Superior temporal gyrus (tissue), 1 donor: ENCODE measurements at regions not wholly inside any gene's neighbourhood (a gene's known extent, or its start where the extent isn't known, plus 50 kb on each side); places are given as distances from the start of the nearest gene placed in this dataset.
"Not testable (repeated sequence)": the region's sequence is repeated elsewhere in the genome, so short reads cannot be mapped to it uniquely, and the experiment has no call there.

Experiments
- DNase-seq: peaks from one replicate; pipeline ENCODE4 v3.0.0-alpha.2; 2016; ENCODE audit errors: extremely low spot score

DNA sequence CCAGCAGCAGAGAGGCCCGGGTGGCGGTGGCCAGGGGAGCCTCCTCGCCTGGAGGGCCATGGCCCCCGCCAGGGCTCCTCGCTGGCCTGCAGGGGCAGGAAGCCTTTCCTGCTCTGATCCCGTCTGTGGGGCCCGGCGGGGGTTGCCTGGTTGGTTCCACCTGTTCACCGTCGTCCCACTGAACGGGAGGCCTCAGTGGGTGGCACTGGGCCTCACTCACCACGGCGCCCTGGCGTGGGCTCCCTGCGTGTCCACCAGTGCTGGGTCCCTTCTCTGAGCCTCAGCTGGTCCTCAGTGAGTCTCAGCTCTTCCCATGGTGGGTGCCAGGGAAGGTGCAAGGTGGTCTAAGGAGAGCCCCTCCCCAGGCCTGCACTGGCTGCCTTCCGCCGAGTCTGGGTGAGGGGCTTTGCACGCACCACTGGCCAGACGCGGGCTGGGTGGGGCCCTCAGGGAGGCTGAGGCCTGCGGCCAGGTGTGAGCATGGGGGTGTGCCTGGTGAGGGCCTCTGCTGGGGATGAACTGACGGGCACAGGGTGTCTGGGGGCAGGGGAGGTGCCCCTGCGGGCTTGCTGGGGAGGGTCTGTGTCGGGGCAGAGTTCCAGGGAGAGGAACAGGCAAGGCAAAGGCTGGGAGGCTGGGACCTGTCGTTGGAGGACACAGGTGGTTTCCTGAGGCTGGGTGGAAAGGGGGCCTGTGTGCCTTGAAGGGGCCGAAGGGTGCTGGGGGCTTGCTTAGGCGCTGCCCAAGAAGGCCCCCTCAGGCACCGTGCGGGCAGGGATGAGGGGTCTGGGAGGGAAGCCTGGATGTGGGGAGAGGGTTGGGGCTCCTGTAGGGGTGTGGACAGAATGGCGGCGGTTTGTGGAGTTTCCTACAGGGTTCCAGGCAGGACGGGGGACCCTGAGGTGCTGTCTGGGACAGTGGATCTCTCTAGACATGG, 339.8 kb downstream of the TMEM121 start:
- DNase-seq = no peak

DNA sequence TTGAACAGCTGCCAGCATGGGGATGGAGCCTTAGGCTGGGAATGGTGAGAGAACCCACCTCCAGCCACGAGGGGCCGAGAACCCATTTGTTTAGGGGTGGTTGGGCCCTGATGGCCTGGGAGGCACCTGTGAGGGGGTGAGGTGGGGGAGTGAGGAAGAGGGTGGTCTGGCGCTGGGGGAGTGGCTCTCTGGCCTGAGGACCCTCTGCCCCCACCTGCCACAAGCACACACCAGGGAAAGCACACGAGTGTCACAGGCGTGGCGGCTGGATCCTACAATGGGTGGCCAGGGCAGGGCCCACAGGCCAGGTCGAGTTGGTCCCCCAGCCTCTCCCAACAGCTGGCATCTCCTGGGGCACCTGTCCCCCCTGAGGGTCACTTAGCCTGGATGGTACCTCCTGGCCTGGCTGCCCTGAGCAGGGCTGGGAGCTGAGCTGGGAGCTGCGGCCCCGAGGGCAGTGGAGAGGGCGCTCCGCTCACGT, 340.5 kb downstream of the TMEM121 start:
- DNase-seq = no peak

DNA sequence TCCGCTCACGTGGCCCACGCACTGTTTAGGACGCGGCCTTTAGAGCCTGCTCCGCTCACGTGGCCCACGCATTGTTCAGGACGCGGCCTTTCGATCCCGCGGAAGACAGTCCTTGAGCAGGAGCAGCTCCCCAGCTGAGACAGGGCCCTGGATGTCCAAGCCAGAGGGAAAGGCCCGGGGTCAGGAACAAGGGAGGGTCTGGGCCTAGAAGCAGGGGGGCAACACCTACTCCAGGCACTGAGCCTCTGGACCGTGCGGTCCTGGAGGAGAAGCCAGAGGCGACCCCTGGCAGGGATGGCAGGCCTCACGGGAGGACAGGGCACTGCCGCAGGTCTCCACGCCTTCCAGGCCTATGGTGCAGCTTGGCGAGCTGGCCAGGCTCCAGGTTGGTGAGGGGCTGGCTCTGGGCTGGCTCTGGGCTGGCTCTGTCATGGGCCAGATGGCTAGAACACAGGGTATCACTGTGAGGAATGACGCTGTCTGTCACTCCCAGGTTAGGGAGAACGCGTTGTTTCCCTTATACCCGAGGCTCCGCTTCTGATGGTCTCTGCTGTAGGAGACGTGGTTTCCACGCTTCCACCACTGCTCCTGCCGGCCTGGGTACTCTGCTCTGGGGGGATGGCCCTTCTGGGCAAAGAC, 341.7 kb downstream of the TMEM121 start:
- DNase-seq = no peak

DNA sequence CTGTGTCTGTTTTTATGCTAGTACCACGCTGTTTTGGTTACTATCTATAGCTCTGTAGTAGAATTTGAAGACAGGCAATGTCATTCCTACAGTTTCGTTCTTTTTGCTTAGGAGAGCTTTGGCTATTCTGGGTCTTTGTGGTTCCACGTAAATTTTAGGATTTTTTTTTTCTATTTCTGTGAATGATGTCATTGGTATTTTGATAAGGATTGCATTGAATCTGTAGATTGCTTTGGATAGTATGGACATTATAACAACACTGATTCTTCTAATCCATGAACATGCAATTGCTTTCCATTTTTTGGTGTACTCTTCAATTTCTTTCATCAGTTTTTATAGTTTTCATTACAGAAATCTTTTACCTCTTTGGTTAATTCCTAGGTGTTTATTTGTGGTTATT, 345.2 kb downstream of the TMEM121 start:
- DNase-seq = no peak

DNA sequence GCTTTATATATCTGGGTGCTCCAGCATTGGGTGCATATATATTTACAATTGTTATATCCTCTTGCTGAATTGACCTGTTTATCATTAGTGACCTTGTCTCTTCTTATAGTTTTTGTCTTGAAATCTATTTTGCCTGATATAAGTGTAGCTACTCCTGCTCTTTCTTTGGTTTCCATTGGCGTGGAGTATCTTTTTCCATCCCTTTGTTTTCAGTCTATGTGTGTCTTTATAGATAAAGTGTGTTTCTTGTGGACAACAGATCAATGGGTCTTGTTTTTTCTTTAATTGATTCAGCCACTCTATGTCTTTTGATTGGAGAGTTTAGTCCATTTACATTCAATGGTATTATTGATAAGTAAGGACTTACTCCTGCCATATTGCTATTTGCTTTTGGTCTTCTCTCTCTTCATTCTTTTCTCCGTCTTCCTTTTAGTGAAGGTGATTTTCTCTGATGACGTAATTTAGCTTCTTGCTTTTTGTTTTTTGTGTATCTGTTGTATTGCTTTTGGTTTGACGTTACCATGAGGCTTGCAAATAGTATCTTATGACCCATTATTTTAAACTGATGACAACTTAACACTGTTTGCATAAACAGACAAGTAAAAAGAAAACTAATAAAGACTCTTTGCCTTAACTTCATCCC, 347.6 kb downstream of the TMEM121 start:
- no peak for DNase-seq

DNA sequence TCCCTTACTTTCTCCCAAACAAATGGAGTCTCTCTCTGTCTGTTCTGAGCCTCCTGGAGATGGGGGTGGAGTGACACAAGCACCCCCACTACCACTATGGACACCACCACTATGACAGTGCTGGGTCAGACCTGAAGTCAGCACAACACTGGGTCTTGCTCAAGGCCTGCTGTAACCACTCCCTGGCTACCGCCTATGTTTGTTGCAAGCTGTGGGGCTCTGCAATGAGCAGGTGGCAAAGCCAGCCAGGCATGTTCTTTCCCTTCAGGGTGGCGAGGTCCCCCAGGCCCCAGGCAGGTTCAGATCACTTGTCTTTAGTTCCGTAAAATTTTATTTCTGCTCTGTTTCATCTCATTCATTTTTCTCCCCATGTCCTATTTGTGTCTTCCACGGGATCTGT, 349.8 kb downstream of the TMEM121 start:
- DNase-seq = no peak

DNA sequence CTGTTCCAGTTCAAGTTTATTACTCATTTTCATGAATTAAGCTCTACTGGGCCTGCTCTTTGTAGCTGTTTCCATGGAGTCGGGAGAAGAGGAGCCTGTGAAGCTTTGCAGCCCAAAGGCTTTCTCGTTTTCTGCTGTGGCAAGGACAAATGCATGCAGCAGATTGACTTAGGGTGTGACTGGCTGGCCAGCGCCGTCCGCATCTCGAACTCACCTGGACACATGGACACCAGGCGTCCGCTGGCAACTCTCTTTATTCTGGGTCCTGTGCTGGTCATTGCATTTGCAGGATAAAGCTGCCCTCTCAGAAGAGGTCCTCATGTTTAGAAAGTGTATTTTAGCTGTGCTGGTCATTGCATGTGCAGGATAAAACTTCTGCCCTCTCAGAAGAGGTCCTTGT, 350.4 kb downstream of the TMEM121 start:
- no peak for DNase-seq

DNA sequence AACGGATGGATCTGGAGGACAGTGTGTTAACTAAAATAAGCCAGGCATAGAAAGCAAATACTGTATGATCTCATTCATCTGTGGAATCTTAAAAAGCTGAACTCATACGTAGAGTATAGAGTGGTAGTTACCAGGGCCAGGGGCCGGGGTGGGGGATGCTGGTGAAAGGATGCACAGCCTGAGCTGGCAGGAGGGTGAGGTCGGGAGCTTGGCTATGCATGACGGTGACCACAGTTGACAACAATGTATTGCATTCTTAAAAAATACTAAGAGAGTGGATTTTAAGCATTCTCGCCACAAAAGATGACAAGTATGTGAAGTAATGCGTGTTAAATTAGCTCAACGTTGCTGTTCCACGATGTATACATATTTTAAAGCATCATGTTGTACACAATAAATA, 351.3 kb downstream of the TMEM121 start:
- DNase-seq = no peak

DNA sequence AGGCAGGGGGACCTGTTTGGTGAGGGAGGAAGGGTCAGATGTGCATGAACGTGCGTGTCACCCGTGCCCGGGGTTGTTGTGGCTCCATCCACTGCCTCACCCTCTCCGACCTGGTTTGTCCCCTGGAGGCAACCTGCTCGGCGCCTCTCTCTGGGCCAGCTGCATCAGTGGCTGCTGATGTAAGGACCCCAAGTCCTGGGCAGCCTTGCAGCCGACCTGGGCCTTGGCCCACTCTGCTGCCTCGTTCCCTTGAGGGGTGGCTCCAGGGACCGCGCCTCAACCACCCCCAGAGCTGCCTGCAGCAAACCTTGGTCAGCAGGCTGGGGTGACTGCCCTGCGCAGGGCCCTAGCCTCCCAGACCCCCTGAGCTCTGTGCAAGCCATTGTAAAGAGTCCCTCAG, 351.7 kb downstream of the TMEM121 start:
- no peak for DNase-seq

DNA sequence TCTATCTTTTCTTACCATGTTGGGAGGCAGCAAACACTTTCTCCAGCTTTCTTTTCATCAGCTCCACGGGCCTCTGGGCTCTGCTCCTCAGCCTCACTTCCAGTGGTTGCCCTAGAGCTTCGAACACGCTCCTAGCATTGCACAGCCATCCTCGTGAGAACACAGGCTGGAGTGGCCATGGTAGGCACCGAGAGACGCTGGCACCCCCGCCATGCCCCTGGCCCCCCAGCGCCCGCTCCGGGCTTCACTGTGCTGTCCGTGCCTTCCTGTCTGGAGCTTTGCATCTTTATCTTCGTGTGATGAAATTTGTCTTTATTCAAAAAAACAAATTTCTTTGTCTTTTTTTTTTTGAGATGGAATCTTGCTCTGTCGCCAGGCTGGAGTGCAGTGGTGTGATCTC, 352.2 kb downstream of the TMEM121 start:
- DNase-seq = no peak

DNA sequence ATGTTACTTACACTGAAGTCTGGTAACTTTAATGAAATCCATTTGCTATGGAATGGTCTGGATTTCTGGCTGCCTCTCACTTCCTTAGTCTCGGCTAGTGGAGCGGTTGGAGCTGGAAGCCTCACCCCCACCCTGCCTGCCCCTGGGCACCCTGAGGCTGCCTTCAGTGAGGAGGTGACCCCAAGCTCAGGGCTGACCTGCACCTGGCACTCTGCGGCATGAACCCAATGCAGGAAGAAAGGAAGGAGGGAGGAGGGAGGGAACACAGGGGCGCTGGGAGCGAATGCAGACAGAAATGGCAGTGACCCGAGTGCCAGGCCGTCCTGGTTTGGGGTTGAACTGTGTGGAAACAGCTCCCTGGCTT, 353.1 kb downstream of the TMEM121 start:
- DNase-seq = no peak

DNA sequence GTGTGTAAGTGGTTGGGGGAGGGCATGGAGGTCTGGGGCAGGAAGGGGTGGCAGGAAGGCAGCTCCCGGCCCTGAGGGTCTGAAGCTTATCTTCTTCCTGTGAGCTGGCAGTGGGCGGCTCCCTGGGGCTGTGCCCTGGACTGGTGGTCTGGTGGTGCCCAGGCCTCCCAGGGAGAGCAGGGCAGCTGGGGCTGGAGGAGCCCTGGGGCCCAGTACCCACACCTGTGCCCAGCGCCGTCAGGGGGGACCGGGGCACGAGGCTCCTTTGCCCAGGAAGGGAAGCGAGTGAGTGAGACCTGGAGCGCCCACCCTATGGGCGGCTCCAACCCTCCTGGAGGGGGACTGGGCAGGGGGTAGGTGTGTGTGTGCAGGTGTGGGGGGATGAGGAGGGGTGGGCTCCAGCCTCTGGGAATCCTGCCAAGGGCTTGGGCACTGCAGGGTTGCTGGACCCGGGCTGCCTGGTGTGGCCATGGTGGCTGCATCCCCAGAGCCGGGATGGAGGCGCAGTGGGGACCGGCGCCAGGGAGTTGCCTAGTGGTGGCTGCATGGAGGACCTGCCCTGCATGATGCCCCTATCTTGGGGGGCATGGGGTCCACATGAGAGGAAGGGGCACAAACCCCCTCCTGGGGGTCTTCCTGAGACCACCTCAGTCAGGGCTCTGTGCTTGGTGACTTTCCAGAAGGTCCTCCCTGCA, 353.6 kb downstream of the TMEM121 start:
- DNase-seq = no peak

DNA sequence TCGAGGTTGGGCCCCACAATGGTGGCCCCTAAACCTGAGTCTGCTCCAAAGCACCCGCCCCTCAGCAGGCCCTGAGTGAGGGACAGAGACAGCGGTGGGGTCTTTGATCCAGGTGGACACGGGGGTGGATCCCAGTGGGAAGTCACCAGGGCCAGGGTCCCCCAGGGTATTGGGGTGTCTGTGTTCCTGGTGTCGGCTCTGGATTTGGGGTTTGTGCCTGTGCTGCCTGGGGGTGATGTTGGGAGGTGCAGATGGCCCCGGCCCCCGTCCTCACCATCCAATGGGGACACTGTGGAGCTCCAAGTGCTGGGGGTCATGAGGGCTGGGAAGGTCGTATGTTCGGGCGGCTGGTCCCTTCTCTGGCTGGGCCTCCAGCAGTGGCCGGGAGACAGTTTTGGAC, 354.2 kb downstream of the TMEM121 start:
- no peak for DNase-seq

DNA sequence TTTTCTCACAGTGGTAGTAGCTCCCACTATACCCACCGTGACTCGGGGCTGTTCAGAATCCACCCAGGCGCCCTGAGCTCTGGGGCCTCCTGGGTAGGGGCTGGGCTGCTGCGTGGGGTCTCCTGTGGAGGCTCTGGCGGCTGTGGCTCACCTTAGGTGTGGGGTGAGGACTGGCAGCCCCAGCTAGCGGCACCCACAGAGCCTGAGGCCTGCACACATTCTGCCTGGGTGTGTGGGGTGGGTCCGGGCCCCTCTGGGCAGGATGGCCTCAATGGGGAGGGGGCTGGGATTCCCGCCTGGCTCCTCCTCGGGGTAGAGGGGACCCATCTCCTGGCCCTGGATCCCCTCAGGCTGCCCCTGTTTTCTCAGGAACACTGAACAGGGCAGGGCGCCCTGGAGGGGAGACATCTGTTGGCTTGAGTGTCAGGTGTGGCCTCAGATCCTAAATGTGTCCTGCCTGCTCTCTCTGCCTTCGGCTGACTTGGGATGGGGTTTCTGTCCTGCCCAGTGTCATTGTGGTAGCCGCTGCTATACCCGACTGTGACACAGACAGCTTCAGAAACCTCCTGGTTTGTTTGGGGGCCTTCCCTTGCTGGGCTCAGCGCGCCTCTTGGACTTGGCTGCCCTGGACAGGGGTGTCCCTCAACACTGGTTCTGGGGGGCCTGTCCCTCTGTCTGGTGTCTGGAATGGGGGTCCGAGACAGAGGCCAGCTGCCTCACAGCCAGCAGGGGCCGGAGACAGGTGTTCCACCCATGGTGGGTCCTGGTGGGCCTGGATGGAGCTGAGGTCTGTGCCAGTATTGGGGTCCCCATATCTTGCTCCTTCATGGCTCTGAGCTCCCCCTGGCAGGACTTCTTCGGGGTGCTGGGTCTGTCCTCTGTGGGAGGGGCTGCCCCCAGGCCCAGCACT, 354.9 kb downstream of the TMEM121 start:
- no peak for DNase-seq

DNA sequence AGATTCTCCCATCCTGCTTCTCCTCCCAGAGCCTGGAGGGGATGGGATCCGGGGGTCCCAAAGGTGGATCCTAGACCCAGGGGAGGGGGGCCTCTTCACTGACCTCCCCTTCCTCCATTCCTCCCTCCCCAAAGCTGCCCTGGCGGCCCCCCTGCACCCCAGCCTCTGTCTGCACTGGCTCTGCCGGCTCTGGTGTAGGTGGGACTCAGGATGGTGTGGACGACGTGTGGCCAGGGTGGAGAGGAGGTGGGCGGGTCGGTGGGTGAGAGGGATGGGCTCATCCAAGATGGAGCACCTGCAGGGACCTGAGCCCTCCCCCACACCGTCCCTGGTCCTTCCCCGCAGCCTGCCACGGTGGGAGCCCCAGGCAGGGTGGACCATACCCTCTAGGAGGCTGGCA, 355.6 kb downstream of the TMEM121 start:
- DNase-seq = not testable (repeated sequence)

DNA sequence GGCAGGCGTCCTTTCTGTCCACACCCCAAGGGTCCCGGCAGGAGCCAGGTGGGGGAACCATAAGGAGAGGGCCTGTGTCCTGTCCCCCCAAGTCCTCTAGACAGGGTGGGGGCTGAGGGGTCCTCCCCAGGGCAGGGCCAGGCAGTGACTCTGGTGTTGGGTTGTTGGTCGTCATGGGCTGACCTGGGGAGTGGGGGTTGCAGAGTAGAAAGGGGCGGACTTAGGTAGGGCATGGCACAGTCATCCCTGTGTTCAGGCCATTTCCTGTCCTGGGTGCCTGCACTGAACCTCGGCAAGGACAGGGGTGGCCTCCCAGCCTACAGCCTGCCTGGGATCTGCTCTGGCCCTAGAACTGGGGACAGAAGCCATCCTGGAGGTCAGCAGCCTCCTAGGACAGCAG, 356.2 kb downstream of the TMEM121 start:
- no peak for DNase-seq

DNA sequence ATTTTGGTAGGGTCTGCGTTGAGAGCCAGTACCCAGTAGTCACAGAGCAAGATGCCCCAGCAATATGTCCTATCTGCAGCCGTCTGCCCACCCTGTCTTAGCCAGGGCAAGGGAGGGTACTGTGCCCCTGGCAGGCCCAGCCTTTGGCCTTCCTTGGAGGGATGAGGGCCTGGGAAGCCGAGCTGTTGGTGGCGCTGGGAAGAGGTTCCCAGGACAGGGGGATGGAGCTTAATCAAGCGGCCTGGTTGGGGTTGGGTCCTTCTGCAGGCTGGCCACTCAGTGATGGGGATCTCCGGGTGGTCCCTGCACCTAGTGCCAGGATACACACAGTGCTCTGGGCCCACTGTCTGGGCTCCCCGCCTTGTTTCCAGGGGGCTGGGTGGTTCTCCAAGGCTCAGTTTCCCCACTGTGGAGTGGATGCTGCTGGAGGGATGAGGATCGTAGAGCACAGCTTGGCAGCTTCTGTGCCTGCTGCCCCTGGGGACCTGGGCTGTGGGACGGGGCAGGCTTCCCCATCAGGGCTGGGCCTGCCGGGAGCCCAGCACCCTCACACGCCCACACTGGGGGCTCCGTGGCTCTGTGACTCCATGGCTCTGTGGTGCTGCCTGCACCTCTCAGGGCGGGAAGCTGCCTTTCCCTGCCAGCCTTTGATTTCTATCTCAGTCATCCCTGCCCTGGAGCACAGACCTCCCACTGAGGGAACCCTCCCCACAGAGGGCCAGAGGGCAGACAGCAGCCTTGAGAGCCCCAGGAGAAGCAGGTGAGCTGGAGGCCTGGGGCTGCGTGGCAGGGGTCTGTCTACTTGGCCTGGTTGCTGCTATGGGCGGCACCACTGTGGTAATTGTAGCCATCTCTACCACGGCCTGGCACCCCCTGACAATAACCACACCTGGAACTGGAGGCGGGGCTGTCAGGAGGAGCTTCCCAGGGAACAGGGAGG, 357.0 kb downstream of the TMEM121 start:
- no peak for DNase-seq

DNA sequence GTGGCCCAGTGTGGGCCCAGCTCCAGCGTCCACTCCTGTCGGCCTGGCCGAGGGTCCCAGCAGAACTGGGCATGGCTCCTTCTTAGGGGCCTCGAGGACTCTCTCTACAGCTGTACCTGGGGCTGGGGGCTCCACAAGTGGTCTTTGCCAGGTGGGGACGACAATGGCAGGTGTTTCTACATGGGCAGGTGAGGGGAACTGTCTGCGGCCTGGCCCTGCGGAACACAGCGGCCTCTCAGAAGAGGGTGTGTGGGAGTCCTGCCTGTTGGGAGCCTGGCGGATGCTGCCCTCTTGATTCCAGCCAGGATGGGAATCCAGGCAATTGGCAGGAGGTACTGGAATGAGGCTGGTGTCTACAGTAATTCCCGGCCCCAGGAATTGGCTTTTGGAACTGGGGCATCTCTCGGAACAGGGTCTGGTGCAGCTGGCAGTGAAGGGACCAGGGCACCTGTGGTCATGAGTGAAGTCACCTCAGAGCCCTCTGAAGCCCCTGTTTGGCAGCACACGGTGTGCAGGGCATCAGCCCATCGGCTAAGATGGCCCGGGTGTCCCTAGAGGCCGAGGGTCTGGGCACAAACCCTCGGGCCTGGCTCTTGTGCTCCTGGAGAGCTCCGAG, 357.9 kb downstream of the TMEM121 start:
- not testable (repeated sequence) for DNase-seq

DNA sequence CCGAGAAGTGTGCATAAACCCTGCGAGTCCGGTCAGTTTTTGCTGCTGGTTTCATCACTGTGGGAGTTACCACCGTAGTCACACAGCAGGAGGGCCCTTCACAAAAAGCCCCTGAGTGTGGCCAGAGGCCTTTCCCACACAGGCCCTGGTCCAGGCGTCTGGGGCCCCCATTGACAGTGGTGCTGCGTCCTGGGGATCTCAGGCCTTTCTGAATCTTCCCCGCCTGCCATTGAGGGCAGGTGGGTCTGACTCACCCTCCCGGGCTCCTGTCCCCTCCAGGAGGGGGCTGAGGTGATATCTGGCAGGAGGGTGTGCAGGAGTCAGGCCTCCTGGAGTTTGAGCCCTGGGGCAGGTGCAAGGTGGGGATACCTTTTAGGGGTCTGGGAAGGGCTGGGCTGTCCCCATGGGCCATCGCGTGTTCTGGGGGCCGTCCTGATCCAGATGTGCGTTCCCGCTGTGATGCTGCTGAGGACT, 358.5 kb downstream of the TMEM121 start:
- DNase-seq = no peak
